ENCODE measurements at regions not wholly inside any gene's neighbourhood (a gene's known extent, or its start where the extent isn't known, plus 50 kb on each side); places are given as distances from the start of the nearest gene placed in this dataset.

DNA sequence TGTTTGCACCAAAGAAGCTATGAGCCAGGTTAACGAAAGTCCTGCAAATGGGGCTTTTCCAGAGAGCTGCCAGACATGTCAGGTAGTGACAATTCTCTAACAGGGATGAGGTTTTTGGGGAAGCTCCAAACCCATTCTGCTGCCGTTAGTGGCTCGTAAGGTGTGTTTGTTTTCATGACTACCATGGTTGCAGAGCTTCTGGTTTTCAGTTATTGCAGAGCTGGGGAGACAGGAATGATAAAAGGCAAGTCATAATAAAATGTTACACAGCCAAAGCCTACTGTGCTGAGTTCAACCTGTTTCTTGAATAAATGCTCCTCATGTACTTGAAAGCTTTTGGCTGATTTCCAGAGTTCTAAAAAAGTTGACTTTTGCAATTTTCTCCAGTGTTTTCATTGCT lies 209.2 kb upstream of the STK17B start:
- H3K27me3 ChIP-seq, result no peaks in the 10 kb centered on the region
- TF ChIP-seq, protein P1, sequence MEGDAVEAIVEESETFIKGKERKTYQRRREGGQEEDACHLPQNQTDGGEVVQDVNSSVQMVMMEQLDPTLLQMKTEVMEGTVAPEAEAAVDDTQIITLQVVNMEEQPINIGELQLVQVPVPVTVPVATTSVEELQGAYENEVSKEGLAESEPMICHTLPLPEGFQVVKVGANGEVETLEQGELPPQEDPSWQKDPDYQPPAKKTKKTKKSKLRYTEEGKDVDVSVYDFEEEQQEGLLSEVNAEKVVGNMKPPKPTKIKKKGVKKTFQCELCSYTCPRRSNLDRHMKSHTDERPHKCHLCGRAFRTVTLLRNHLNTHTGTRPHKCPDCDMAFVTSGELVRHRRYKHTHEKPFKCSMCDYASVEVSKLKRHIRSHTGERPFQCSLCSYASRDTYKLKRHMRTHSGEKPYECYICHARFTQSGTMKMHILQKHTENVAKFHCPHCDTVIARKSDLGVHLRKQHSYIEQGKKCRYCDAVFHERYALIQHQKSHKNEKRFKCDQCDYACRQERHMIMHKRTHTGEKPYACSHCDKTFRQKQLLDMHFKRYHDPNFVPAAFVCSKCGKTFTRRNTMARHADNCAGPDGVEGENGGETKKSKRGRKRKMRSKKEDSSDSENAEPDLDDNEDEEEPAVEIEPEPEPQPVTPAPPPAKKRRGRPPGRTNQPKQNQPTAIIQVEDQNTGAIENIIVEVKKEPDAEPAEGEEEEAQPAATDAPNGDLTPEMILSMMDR (IDR thresholded peaks at IDR 0.05), result no peak
- TF ChIP-seq POLR2A (IDR thresholded peaks at IDR 0.05), result no peak
- no peak overlapping the region for H3K27ac ChIP-seq
- intact Hi-C loops (cut with DNase I), result no loop called here
- H3K9me3 ChIP-seq, result no peaks in the 10 kb centered on the region
- DNase-seq (no peak), ATAC-seq (no peak)
- no peaks in the 10 kb centered on the region for H3K4me1 ChIP-seq
- WGBS, 2 donors, result 56 to 68% methylated on average over 3 of the region's 3 CpGs
- no peaks in the 10 kb centered on the region for H3K36me3 ChIP-seq (replicated peaks in 1 of 2; ENCODE audit: insufficient read depth in 1 of 2, low read depth in 2 of 2)
- no peak overlapping the region for H3K4me3 ChIP-seq

DNA sequence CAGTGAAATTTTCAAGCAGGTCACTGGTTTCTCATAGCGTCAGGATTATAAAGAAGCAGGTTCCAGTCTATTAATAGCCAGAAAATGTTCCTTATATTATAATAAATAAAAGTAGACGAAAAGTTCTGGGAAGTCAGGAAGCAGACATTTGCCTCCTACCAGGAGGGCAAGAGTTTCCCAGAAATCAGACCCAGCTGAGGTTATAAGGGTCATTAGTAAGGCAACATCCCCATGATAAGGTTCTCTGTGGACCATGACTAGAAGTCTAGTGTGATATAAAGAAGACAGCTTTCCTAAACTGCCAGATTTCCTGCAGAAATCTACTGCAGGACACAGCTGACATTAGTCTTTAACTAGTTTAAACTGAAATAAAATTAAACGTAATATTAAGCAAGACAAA lies 210.1 kb upstream of the STK17B start:
- 52 to 58% methylated on average over 3 of the region's 3 CpGs for WGBS, 2 donors
- H3K4me3 ChIP-seq, result no peak overlapping the region
- intact Hi-C loops (cut with DNase I), result no loop called here
- H3K27me3 ChIP-seq, result no peaks in the 10 kb centered on the region
- DNase-seq, result no peak
- H3K9me3 ChIP-seq, result no peaks in the 10 kb centered on the region
- TF ChIP-seq, protein P1 (IDR thresholded peaks at IDR 0.05), result no peak
- no peak for TF ChIP-seq POLR2A (IDR thresholded peaks at IDR 0.05)
- no peaks in the 10 kb centered on the region for H3K36me3 ChIP-seq (replicated peaks in 1 of 2; ENCODE audit: insufficient read depth in 1 of 2, low read depth in 2 of 2)
- no peak overlapping the region for H3K27ac ChIP-seq
- H3K4me1 ChIP-seq, result no peaks in the 10 kb centered on the region
- no peak for ATAC-seq

DNA sequence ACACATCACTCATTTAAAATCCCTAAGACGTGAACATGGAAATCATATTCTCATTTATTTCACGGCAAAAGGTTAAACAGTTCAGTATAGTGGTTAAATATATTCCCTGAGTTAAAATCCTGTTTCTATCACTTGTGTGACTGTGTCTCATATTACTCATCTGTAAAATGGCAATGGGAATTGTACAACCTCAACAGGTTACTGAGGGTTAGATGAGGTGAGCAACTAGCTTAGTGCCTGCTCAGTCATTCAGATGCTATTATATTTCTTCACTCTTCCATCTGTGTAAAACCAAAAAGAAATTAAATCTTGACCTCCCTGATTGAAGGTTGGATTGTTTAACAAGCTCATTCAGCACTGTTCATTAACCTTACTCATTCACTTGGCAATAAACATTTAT lies 212.4 kb upstream of the STK17B start:
- Histone ChIP-seq H3K36me3 (replicated peaks in 1 of 2; ENCODE audit: insufficient read depth in 1 of 2, low read depth in 2 of 2) (no peaks in the 10 kb centered on the region), H3K9me3 (no peaks in the 10 kb centered on the region), H3K27me3 (no peaks in the 10 kb centered on the region), H3K27ac (no peak overlapping the region), H3K4me3 (no peak overlapping the region), H3K4me1 (no peaks in the 10 kb centered on the region)
- WGBS, 2 donors, result 59 to 68% methylated on average over 2 of the region's 2 CpGs
- TF ChIP-seq, protein P1 (IDR thresholded peaks at IDR 0.05), result no peak
- no peak for TF ChIP-seq POLR2A (IDR thresholded peaks at IDR 0.05)
- no peak for ATAC-seq
- no peak for DNase-seq
- intact Hi-C loops (cut with DNase I), result no loop called here

DNA sequence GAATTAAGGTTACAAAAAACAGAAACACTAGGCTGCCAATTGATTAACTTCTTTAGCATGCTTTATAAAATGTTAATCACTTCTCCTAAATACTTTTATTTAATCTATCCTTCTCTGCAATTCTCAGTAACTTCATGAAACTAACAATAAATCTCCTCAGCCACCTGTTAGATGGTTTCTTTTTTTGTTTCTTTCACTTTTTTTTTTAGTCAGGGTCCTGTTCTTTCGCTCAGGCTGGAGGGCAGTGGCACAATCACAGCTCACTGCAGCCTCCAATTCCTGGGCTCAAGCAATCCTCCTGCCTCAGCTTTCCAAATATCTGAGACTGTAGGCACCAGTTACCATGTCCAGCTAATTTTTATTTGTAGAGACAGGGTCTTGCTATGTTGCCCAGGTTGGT lies 213.4 kb upstream of the STK17B start:
- no peaks in the 10 kb centered on the region for H3K9me3 ChIP-seq
- no peaks in the 10 kb centered on the region for H3K27me3 ChIP-seq
- WGBS, 2 donors, result 79 to 81% methylated on average over 1 of the region's 1 CpG
- intact Hi-C loops (cut with DNase I), result no loop called here
- H3K27ac ChIP-seq, result no peak overlapping the region
- no peak overlapping the region for H3K4me3 ChIP-seq
- ATAC-seq (no peak), DNase-seq (no peak)
- no peaks in the 10 kb centered on the region for H3K4me1 ChIP-seq
- TF ChIP-seq POLR2A (IDR thresholded peaks at IDR 0.05), result no peak
- TF ChIP-seq, protein P1 (IDR thresholded peaks at IDR 0.05), result no peak
- no peaks in the 10 kb centered on the region for H3K36me3 ChIP-seq (replicated peaks in 1 of 2; ENCODE audit: insufficient read depth in 1 of 2, low read depth in 2 of 2)

DNA sequence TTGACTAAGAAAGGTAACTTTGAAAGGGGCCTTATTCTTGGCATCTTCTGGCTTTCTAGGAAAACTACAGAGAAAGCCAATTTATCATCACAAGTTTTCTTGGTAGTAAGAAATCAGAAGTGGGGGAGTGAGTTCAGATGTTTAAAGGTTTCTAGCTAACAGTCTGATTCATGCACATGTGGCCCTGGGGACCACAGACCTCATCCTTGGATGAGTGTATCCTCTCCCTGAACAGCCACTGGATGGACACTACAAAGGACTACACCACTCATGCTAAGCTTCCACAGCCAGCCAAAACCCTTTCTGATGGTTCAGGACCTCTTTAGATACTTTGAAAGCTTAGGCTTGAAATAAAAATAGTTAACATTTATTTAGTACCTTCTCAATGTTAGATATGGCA lies 218.3 kb upstream of the STK17B start:
- TF ChIP-seq POLR2A (IDR thresholded peaks at IDR 0.05), result no peak
- TF ChIP-seq, protein P1 (IDR thresholded peaks at IDR 0.05), result no peak
- H3K27ac ChIP-seq, result no peak overlapping the region

More for the DNA sequence above, 218.3 kb upstream of the STK17B start:
- Histone ChIP-seq H3K36me3 (replicated peaks in 1 of 2; ENCODE audit: insufficient read depth in 1 of 2, low read depth in 2 of 2) (no peaks in the 10 kb centered on the region), H3K9me3 (no peaks in the 10 kb centered on the region), H3K27me3 (no peaks in the 10 kb centered on the region), H3K4me1 (no peaks in the 10 kb centered on the region), H3K4me3 (no peak overlapping the region)
- DNase-seq, result no peak
- ATAC-seq, result no peak
- intact Hi-C loops (cut with DNase I), result no loop called here
